RWPE2 (cell line): ENCODE measurements at regions not wholly inside any gene's neighbourhood (a gene's known extent, or its start where the extent isn't known, plus 50 kb on each side); places are given as distances from the start of the nearest gene placed in this dataset.

Source experiments
- ATAC-seq: fragments of 200-7000 bp; cut with Tn5 transposase; 3 replicates; pipeline ENCODE4 v1.9.1; 2021; ENCODE audit warnings: low read depth
- DNase-seq: peaks from one replicate; pipeline ENCODE4 v3.0.0-alpha.2; 2020; ENCODE audit warnings: low spot score
- H3K27ac ChIP-seq: fragments of 450-650 bp; 2 replicates; pipeline ENCODE4 v1.5.1; 2017; ENCODE audit warnings: mild to moderate bottlenecking; ENCODE audit not compliant: poor library complexity, severe bottlenecking
- H3K27me3 ChIP-seq: fragments of 250-450 bp; sonication (Bioruptor Pico); 2 replicates; pipeline ENCODE4 v1.5.1; 2021; ENCODE audit warnings: mild to moderate bottlenecking, moderate library complexity; ENCODE audit not compliant: insufficient read depth, poor library complexity, severe bottlenecking
- H3K36me3 ChIP-seq: fragments of 250-450 bp; sonication (Bioruptor Pico); 2 replicates; pipeline ENCODE4 v1.5.1; 2020; ENCODE audit warnings: low read depth, mild to moderate bottlenecking, moderate library complexity
- H3K4me1 ChIP-seq: fragments of 250-450 bp; sonication (Bioruptor Pico); 2 replicates; pipeline ENCODE4 v1.5.1; 2021; ENCODE audit warnings: mild to moderate bottlenecking, moderate library complexity; ENCODE audit not compliant: insufficient read depth, poor library complexity, severe bottlenecking
- H3K4me3 ChIP-seq: fragments of 250-450 bp; sonication (Bioruptor Pico); 2 replicates; pipeline ENCODE4 v1.5.1; 2021; ENCODE audit warnings: mild to moderate bottlenecking, moderate library complexity; ENCODE audit not compliant: severe bottlenecking
- H3K9me3 ChIP-seq: fragments of 250-450 bp; sonication (Bioruptor Pico); 2 replicates; pipeline ENCODE4 v1.5.1; 2021; ENCODE audit warnings: mild to moderate bottlenecking, moderate library complexity; ENCODE audit not compliant: severe bottlenecking
- TF ChIP-seq, protein P1 (sequence below): fragments of 450-650 bp; IDR thresholded peaks from one replicate; pipeline ENCODE4 v1.5.1; 2017; ENCODE audit warnings: mild to moderate bottlenecking, moderate library complexity; ENCODE audit not compliant: poor library complexity, severe bottlenecking

DNA sequence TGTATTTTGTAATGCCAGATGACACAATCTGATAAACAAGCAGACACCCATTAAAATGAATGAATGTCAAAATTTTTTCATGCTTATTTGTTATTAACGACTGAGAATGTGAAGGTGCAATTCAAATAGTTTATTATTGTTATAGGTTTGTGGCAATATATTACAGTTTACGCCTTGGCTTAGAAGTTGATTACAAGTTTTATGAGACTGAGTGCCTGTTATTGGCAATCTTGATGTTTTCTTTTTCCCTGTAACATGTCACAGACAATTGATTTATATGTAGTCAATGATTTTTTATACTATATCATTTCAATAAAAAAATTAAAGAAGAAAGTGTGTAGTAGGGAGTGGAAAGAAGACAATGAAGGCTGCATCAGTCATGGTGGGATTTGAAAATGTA lies 144.1 kb upstream of the EEF1E1 start:
- no peaks in the 10 kb centered on the region for H3K4me1 ChIP-seq
- no peaks in the 10 kb centered on the region for H3K27me3 ChIP-seq
- H3K4me3 ChIP-seq: no peak overlapping the region
- no peaks in the 10 kb centered on the region for H3K36me3 ChIP-seq
- no peaks in the 10 kb centered on the region for H3K9me3 ChIP-seq
- ATAC-seq (no peak), DNase-seq (no peak)
- H3K27ac ChIP-seq: no peak overlapping the region
- TF ChIP-seq, protein P1, sequence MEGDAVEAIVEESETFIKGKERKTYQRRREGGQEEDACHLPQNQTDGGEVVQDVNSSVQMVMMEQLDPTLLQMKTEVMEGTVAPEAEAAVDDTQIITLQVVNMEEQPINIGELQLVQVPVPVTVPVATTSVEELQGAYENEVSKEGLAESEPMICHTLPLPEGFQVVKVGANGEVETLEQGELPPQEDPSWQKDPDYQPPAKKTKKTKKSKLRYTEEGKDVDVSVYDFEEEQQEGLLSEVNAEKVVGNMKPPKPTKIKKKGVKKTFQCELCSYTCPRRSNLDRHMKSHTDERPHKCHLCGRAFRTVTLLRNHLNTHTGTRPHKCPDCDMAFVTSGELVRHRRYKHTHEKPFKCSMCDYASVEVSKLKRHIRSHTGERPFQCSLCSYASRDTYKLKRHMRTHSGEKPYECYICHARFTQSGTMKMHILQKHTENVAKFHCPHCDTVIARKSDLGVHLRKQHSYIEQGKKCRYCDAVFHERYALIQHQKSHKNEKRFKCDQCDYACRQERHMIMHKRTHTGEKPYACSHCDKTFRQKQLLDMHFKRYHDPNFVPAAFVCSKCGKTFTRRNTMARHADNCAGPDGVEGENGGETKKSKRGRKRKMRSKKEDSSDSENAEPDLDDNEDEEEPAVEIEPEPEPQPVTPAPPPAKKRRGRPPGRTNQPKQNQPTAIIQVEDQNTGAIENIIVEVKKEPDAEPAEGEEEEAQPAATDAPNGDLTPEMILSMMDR: no peak

- H3K4me1 ChIP-seq: no peaks in the 10 kb centered on the region
- ATAC-seq: no peak
- DNase-seq: no peak
- no peaks in the 10 kb centered on the region for H3K36me3 ChIP-seq
- H3K4me3 ChIP-seq: no peak overlapping the region
- H3K27ac ChIP-seq: no peak overlapping the region
- TF ChIP-seq, protein P1: no peak
- H3K9me3 ChIP-seq: no peaks in the 10 kb centered on the region
- H3K27me3 ChIP-seq: no peaks in the 10 kb centered on the region
Measured at GRCh38 chr6:8245726-8246125, 143.4 kb upstream of the EEF1E1 start.

DNA sequence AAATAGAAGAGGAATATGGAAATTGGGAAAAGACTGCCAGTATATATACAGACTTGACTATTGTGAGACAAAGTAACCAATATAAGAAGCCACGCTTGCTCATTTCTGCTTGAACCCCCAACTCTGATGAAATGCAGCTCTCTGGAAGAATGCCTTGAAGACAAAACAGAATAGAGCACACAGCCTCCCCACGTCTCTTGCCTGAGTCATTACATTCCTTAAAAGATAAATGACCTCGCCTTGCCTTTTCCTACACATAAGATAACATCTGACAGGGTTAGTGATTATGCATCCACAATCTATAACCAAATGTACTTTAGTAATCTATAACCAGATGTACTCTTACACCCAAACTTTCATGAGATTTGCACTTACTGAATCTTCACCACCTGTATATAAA lies 141.1 kb upstream of the EEF1E1 start:
- Histone ChIP-seq H3K36me3 (no peaks in the 10 kb centered on the region), H3K27me3 (no peaks in the 10 kb centered on the region), H3K27ac (no peak overlapping the region), H3K4me3 (no peak overlapping the region), H3K4me1 (no peaks in the 10 kb centered on the region), H3K9me3 (no peaks in the 10 kb centered on the region)
- TF ChIP-seq, protein P1: no peak
- ATAC-seq: peak; percentile 66
- no peak for DNase-seq

DNA sequence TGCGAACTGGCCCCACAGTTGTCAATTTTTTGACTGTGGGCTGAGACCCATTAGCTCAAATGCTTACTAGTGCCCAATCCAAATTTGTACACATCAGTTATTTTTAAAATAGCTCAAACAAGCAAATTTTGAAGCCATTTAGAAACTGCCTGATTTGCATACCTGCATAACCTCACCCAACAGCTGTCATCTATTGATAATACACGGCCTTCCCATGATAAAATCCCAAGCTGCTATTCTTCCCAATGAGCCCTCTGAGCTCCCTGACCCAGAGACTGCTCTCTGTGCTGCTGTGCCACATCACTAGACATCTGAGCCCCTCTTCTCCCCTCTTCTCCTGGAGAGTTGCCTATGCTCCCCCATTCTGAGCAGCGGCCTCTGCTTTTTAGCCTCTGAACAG lies 140.5 kb upstream of the EEF1E1 start:
- Histone ChIP-seq H3K27ac (no peak overlapping the region), H3K27me3 (no peaks in the 10 kb centered on the region), H3K36me3 (no peaks in the 10 kb centered on the region), H3K9me3 (no peaks in the 10 kb centered on the region), H3K4me1 (no peaks in the 10 kb centered on the region), H3K4me3 (no peak overlapping the region)
- TF ChIP-seq, protein P1: no peak
- ATAC-seq (no peak), DNase-seq (no peak)

DNA sequence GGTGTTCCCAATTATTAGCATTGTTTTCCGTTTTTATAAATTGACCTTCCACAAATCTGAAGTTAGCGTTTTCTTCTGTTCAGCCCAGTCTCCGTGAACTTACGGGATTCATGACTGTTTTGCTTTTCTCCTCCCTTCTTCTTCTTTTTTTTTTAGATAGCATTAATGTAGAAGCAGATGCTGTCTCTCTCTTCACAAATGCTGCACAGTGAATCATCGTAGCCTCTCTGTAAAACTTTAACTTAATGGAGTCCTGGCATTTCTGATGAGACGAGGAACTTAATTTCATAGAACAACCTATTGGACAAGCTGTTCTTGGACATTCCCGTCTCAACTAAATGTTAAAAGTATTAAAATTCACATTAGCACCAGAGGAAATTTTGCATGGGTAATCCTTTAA lies 138.0 kb upstream of the EEF1E1 start:
- TF ChIP-seq, protein P1: no peak
- Histone ChIP-seq H3K27me3 (no peaks in the 10 kb centered on the region), H3K36me3 (no peaks in the 10 kb centered on the region), H3K4me3 (no peak overlapping the region), H3K27ac (no peak overlapping the region), H3K9me3 (no peaks in the 10 kb centered on the region), H3K4me1 (no peaks in the 10 kb centered on the region)
- no peak for DNase-seq
- ATAC-seq: no peak
